Spleen (tissue), 7 donors: ENCODE measurements at regions not wholly inside any gene's neighbourhood (a gene's known extent, or its start where the extent isn't known, plus 50 kb on each side); places are given as distances from the start of the nearest gene placed in this dataset.

ENCODE experiments used
- POLR2AphosphoS5 ChIP-seq, 3 donors: sonication (generic); formaldehyde crosslinking; IDR thresholded peaks; one replicate each; pipeline ENCODE4 v1.5.1; 2017; ENCODE audit warnings: antibody characterized with exemption in 3 of 3
- TF ChIP-seq, protein P1 (sequence below), 11 experiments: fragments of 200-600 bp in 7 of 11; fragments of 450-650 bp in 4 of 11; sonication (generic) in 4 of 11; IDR thresholded peaks in 8 of 11; conservative IDR thresholded peaks in 3 of 11; 1 replicate in 7 of 11; 2 replicates in 4 of 11; pipeline versions ENCODE4 v1.4.0 to v1.8.0; 2016 to 2021; ENCODE audit warnings: antibody characterized with exemption in 11 of 11, inconsistent platforms in 4 of 11, mild to moderate bottlenecking in 1 of 11
- donor health status: DM: no; HTN: no; CAD: no; lungs with moderate emphysema.
- donor health status: DM: no; HTN: no; CAD: no.
- donor health status: DM: no; HTN: no; CAD: no.

DNA sequence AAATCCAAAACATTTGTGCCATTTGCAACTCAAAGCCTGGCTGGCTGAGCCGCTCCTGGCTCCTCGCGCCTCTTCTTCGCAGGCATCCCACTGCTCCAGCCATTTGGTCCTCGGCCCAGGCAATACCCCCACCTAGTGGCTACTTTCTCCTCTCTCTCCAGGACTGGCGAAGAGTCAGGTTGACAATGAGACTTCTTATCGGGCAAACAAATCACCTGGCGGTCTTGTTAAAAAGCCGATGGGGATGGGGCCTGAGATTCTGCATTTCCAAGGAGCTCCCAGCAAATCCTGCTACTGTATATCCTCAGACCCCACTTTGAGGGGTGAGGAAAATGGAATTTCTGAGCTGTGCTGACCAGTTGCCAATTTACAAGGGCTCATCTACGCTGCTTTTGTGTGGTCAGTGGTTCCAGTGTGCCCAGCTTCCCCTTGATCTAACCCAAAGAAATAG is 89.0 kb downstream of the ISX start:
- TF ChIP-seq, protein P1, sequence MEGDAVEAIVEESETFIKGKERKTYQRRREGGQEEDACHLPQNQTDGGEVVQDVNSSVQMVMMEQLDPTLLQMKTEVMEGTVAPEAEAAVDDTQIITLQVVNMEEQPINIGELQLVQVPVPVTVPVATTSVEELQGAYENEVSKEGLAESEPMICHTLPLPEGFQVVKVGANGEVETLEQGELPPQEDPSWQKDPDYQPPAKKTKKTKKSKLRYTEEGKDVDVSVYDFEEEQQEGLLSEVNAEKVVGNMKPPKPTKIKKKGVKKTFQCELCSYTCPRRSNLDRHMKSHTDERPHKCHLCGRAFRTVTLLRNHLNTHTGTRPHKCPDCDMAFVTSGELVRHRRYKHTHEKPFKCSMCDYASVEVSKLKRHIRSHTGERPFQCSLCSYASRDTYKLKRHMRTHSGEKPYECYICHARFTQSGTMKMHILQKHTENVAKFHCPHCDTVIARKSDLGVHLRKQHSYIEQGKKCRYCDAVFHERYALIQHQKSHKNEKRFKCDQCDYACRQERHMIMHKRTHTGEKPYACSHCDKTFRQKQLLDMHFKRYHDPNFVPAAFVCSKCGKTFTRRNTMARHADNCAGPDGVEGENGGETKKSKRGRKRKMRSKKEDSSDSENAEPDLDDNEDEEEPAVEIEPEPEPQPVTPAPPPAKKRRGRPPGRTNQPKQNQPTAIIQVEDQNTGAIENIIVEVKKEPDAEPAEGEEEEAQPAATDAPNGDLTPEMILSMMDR (IDR thresholded peaks at IDR 0.05 in 8 of 11, conservative IDR thresholded peaks at IDR 0.05 in 3 of 11): peak in 9 of 11 experiments; percentile 28 to 71 (median 54)
- TF ChIP-seq POLR2AphosphoS5 (IDR thresholded peaks at IDR 0.05): no peak
